Upper lobe of left lung (tissue), 4 donors: ENCODE measurements at regions not wholly inside any gene's neighbourhood (a gene's known extent, or its start where the extent isn't known, plus 50 kb on each side); places are given as distances from the start of the nearest gene placed in this dataset.

Source experiments
- CTCF ChIP-seq, 6 experiments: fragments of 450-650 bp in 4 of 6; fragments of 200-600 bp in 2 of 6; sonication (generic) in 2 of 6; IDR thresholded peaks; one replicate each; pipeline ENCODE4 v1.5.1; 2016 to 2019; ENCODE audit warnings: antibody characterized with exemption in 6 of 6
- POLR2A ChIP-seq, 4 donors: fragments of 450-650 bp; IDR thresholded peaks; one replicate each; pipeline ENCODE4 v1.5.1; 2016 to 2017; ENCODE audit warnings: antibody characterized with exemption in 4 of 4, mild to moderate bottlenecking in 2 of 4

DNA sequence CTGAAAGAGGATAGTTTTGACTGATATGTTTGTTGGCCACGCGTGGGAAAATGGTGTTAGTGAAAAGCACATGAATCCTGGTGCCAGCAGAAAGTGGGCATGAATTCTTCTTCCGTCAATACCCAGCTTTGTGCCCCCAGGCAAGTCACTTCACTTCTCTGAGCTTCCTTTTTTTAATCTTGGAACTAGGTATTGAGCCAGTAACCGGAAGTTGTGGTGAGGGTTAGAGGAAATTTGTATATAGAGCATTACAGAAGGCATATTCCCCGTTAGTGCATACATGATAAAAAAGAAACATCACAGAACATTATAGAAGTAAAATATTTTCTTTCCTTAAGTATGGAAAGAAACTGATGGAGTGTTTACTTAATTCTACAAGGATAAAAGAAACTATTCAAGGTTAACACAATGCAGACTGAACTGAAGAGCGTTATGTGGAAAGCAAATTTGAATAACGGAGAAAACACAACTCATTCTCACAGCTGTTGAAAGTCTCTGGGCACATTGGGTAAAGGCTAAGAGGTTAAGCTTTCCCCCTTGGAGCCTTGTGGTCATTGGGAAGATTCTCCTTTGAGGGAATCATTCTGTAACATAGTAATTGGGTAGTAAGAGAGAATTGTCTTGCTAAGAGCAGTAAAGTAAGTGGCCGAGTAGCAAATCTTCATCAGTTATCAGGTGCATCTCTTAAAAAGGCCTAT is 223.1 kb downstream of the BCAS1 start:
- TF ChIP-seq POLR2A (IDR thresholded peaks at IDR 0.05) (no peak), CTCF (IDR thresholded peaks at IDR 0.05) (no peak)
